Mammary epithelial cell (primary cell): ENCODE measurements at regions not wholly inside any gene's neighbourhood (a gene's known extent, or its start where the extent isn't known, plus 50 kb on each side); places are given as distances from the start of the nearest gene placed in this dataset.

Experiments
- EZH2 ChIP-seq: IDR thresholded peaks from 2 replicates; pipeline ENCODE4 v1.6.1; 2012; ENCODE audit warnings: low read length, inconsistent platforms, borderline replicate concordance
- TF ChIP-seq, protein P1 (sequence below), 2 donors: IDR thresholded peaks in 1 of 2; conservative IDR thresholded peaks in 1 of 2; 2 replicates each; pipeline ENCODE4 v1.5.1; 2011 to 2012; ENCODE audit warnings: inconsistent platforms in 2 of 2, low read length in 2 of 2, mild to moderate bottlenecking in 2 of 2, control low read depth in 1 of 2, low read depth in 1 of 2; ENCODE audit not compliant: insufficient read depth in 1 of 2; ENCODE audit errors: extremely low read depth in 1 of 2

GRCh38 chr9:88256216-88256615 is 117.9 kb upstream of the SPATA31C2 start:
- TF ChIP-seq, protein P1, sequence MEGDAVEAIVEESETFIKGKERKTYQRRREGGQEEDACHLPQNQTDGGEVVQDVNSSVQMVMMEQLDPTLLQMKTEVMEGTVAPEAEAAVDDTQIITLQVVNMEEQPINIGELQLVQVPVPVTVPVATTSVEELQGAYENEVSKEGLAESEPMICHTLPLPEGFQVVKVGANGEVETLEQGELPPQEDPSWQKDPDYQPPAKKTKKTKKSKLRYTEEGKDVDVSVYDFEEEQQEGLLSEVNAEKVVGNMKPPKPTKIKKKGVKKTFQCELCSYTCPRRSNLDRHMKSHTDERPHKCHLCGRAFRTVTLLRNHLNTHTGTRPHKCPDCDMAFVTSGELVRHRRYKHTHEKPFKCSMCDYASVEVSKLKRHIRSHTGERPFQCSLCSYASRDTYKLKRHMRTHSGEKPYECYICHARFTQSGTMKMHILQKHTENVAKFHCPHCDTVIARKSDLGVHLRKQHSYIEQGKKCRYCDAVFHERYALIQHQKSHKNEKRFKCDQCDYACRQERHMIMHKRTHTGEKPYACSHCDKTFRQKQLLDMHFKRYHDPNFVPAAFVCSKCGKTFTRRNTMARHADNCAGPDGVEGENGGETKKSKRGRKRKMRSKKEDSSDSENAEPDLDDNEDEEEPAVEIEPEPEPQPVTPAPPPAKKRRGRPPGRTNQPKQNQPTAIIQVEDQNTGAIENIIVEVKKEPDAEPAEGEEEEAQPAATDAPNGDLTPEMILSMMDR (conservative IDR thresholded peaks at IDR 0.05 in 1 of 2, IDR thresholded peaks at IDR 0.05 in 1 of 2; ENCODE audit: extremely low read depth in 1 of 2, insufficient read depth in 1 of 2, low read depth in 1 of 2, low read length in 2 of 2) = no peak
- TF ChIP-seq EZH2 = no peak
